Urothelium cell line (cell line): ENCODE measurements at regions not wholly inside any gene's neighbourhood (a gene's known extent, or its start where the extent isn't known, plus 50 kb on each side); places are given as distances from the start of the nearest gene placed in this dataset.

Experiments used
- DNase-seq: peaks from one replicate; pipeline ENCODE4 v3.0.0; 2011; ENCODE audit warnings: low spot score, mixed read lengths
- FAIRE-seq: peaks from 2 replicates; lab custom pipeline; 2011; peaks lifted over from hg19 to GRCh38; lab: Jason Lieb, UNC

DNA sequence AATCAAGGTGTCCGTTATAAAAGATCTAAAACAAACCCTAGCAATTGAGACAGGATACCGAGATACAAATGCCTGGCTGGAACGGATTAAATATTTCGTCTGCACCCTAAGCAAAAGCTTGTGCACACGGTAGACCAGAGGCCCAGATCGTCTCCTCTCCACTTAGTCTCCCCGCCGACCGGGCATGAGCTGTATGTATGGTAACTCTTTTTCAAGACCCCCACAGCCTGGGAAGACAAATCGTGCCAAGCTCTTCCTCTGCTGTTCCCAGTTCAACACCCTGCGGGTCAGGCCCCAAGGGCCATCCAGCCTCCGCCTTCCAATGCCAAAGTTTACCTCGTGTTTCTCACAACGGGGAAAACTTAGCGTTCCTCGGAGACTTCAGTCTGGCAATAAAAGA lies 285.7 kb upstream of the GALNT17 start:
- DNase-seq = no peak
- no peak for FAIRE-seq

DNA sequence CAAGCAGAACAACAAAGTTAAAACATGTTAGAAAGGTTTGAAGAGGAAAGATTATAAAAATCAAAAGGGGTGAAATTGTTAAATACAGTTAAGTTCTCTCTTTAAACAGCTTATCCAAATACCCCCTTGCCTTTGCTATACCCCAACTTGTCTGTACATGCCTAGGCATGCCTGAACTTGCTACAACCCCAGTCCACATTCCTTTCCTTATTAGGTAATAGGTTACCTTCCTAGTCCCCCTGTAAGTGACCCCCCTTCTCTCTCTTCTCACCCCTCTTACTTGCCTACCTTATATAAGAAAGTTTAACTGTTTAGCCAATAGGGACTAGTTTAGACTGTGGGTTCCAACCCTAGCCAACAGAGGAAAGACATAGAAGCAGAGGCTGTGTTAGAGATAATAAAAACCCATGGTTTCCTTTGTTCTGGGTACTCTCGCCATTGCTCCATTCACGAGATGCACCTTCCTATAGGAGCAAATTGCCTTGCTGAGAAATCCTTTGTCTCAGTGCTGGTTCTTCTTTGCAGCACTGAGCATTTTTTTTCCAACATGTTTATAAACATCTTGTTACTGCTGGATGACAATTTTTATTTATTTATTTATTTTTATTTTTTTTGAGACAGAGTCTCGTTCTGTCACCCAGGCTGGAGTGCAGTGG lies 282.2 kb upstream of the GALNT17 start:
- FAIRE-seq (no peak), DNase-seq (no peak)

DNA sequence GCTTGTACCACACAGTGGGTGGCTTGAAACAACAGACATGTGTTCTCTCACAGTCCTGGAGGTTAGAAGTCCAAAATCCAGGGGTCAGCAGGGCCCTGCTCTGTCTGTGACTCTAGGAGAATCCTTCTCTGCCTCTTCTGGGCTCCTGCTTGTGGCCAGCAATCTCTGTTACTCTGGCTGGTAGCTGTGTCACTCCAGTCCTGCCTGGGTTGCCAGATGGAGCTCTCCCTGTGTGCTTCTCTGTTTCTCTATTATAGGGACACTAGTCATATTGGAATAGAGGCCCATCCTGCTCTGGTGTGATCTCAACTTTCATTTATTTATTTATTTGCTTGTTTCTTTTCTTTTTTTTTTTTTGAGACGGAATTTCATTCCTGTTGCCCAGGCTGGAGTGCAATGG lies 276.6 kb upstream of the GALNT17 start:
- FAIRE-seq (no peak), DNase-seq (no peak)

DNA sequence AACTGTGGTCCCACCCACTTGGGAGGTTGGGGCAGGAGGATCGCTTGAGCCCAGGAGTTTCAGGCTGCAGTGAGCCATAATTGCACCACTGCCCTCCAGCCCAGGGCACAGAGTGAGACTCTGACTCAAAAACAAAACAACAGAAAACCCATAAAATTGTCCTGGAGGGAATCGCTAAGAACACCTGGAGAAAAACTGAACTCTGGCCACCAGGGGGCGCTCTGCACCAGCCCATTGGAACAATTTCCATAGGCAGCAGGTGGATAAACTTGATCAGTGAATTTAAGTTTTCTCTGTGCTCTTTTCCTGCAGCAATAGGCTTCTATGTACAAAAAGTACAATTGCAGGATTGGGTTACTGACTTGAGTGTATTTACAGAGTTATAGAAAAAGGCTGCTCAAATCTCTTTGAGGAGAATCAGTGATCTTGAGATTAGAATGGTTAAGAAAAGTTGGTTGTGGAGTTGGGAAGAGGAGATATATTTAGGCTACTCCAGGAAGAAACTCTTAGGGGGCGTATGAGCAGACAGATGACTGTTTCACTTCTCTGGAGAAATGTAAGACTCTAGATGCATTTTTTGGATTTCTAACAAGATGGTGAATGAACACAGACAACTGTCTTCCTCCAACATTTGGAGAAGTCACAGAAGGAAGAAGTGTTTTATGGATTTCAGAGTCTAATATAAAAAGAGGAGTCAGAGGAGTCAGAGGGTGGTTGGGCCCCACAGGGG lies 274.9 kb upstream of the GALNT17 start:
- FAIRE-seq (no peak), DNase-seq (peak; percentile 72)

DNA sequence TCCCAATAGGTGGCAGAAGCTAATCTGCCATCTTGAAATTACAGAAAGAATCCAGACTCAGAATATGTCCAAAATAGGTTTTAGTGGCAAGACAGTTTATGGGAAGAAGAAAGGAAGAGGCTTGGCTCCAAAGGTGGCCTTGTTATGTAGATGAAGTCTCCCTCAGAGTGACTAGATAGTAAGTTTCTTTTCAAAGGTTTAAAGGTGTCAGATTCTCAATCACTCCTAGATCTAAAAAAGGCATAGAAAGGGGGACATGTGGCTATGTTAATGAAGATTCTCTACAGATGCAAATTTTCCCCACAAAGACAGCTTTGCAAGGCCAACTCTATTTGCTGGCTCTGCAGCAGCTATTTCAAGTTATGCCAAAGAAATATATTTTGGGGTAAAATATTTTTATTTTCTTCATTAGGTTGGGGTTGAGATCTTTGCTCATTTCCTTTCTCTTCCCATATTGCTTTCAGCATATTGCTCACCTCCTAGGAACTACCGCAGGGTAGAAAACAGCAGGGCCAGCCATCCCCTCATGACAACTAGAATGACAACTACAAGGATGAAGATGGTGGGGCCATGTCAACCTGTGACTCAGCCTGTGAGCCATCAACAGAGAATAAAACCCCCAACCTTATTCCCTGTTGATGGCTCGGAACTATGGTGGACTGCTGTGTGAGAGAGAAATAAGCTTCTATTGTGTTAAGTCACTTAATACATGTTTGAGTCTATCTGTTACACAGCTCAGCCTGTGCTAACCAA lies 274.0 kb upstream of the GALNT17 start:
- no peak for DNase-seq

GRCh38 chr7:70867513-70867912 lies 264.4 kb upstream of the GALNT17 start:
- DNase-seq (no peak), FAIRE-seq (no peak)

More for the DNA sequence above, 274.0 kb upstream of the GALNT17 start:
- peak; percentile 17 for FAIRE-seq

DNA sequence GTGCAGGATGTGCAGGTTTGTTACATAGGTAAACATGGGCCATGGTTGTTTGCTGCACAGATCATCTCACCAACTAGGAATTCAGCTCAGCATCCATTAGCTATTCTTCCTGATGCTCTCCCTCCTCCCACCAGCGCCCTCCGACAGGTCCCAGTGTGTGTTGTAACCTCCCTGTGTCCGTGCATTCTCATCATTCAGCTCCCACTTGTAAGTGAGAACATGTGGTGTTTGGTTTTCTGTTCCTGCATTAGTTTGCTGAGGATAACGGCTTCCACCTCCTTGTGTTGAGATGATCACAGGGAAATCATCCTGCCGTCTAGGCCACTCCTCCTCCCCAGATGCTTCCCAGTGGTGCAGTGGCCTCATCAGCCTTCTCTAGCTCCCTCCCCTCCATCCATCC lies 261.6 kb upstream of the GALNT17 start:
- FAIRE-seq (no peak), DNase-seq (no peak)

- FAIRE-seq = no peak
Observed at GRCh38 chr7:70872188-70872587, 259.8 kb upstream of the GALNT17 start.

DNA sequence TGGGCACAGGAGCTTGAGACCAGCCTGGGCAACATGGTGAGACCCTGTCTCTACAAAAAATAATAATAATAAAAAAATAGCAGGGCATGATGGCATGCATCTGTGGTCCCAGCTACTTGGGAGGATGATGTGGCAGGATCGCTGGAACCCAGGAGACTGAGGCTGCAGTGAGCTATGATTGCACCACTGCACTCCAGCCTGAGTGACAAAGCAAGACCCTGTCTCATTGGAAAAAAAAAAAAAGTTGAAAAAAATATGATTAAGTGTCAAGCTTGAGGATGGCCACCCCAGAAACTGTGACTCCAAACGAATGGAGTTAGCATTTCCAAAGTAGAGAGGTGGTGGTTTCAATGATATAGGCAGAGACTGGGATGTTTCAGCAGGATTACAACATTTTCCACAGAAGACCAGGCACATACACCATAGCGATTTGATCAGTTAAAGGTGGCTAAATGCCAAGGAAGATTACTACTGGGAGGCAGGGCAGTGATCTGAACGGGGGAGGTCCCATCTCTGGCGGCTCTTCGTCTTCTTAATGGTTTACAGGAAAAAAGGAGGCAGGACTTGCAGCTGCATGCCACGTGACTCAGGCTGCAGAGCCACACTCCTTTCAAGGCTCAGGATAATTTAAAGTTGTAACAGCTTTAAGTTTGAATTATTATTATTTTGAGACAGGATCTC lies 250.6 kb upstream of the GALNT17 start:
- DNase-seq = no peak
- no peak for FAIRE-seq

More at GRCh38 chr7:70872188-70872587, 259.8 kb upstream of the GALNT17 start:
- DNase-seq = no peak

GRCh38 chr7:70883750-70884439 lies 248.0 kb upstream of the GALNT17 start:
- FAIRE-seq = no peak
- DNase-seq = no peak

DNA sequence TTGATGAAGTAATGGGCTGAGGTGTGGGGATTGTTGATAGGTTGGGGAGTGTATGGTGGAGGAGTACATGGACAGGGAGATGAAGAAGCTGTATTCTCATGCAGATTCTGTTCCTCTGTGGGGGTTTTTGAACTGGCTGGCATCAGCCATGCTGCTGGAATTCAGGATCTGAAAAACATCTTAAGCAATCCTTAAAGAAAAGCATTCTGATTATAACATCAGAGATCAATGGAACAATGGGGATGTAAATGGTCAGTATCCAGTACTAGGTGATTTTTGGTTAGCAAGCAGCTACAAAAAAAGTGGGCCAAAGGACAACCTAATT lies 247.5 kb upstream of the GALNT17 start:
- FAIRE-seq = no peak
- no peak for DNase-seq

GRCh38 chr7:70884809-70885208 lies 247.1 kb upstream of the GALNT17 start:
- no peak for DNase-seq
- no peak for FAIRE-seq

GRCh38 chr7:70886547-70886946 lies 245.4 kb upstream of the GALNT17 start:
- DNase-seq = no peak
- FAIRE-seq = no peak

DNA sequence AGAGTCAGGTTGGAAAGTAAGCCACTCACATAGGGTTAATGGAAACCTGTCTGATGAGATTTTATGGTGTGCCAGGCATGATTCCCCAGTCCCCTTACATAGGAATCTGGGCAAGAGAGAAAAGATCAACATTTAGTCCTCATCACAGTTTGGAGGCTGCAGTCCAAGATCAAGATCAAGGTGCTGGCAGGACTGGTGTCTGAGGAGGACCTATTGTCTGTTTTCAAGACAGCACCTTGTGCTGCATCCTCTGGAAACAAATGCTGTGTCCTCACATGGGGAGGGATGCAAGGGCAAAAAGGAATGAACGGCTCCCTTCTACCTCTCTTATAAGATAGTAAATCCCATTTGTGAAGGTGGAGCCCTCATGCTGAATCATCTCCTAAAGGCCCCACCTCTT lies 244.8 kb upstream of the GALNT17 start:
- FAIRE-seq (no peak), DNase-seq (no peak)

DNA sequence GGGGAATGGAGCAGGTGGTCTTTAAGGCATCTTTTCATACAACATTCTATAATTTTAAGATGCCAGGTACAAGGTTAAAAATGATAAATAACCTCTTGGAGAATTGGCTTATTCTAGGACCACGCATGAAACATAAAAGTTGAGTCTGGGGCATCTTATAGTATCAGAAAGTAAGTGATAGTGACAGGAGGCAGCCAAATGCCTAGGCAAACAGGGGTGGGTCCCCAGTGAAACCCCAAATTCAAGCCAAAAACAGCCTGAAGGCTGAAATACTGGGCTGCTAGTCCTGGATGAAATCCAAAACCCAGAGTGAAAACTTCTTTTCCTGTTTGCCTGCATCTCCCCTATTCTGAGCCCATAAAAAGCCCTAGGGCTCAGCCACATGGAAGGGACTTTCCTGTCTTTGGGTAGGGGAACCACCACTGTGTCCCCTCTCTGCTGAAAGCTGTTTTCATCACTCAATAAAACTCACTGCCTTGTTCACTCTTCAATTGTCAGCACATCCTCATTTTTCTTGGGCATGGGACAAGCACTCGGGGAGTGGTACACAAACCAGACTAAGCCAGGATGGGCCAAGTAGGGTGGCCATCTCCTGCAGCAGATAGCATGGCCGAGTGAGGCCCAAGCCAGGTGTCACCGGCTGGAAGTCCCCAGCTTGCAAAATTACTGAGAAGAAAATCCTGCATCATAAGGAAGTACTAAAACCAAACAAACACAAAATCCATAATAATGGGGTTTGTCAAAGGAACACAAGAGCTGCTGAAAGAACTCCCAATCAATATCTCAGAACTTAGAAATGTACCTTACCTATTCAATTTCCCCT lies 241.6 kb upstream of the GALNT17 start:
- FAIRE-seq (no peak), DNase-seq (no peak)

DNA sequence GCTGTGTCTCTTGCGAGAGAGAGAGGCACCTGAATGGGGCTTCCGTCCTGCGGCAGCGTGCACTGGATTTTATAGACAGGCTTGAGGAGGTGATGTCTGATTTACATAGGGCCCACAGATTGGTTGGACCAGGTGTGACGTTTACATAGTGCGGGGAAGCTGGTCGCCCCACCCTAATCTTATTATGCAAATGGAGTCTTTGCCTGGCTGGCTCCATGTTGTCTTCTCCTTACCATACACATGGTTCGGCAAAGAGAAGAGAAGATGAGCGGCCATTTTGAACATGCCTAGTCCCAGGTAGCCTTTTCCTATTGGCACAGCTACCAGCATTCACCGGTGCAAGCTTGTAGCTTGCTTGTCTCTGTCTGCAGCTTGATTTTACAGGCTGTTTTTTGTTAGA lies 238.5 kb upstream of the GALNT17 start:
- no peak for FAIRE-seq

GRCh38 chr7:70893971-70894715 lies 237.8 kb upstream of the GALNT17 start:
- DNase-seq (no peak), FAIRE-seq (no peak)

More for the DNA sequence above, 238.5 kb upstream of the GALNT17 start:
- no peak for DNase-seq

DNA sequence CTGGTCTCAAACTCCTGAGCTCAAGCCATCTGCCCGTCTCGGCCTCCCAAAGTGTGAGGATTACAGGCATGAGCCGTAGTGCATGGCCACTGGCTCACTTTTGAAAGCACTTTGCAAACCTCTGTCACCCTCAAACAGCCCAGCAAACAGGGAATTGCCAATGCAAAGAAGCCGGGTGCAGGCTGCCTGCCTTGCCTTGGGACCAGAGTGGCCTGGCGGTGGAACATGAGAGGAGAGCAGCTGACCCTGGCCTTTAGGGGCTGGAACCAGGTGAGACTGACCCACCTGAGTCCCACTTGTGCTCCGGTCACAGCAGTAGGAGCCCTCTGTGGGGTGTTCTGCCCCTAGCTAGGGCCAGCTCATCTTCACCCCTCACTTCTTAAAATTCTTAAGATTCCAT lies 237.1 kb upstream of the GALNT17 start:
- DNase-seq (no peak), FAIRE-seq (no peak)
